ENCODE measurements at regions not wholly inside any gene's neighbourhood (a gene's known extent, or its start where the extent isn't known, plus 50 kb on each side); places are given as distances from the start of the nearest gene placed in this dataset.

GRCh38 chr6:14828201-14828611, 417.7 kb upstream of the JARID2 start:
- no peaks in the 10 kb centered on the region for H3K9me2 ChIP-seq (replicated peaks; ENCODE audit: insufficient read depth)
- DNase-seq (ENCODE audit: low spot score) = no peak
- no peak overlapping the region for H3K27ac ChIP-seq
- peaks cover 8% of the 10 kb centered on the region for H3K27me3 ChIP-seq
- no peaks in the 10 kb centered on the region for H4K20me1 ChIP-seq (ENCODE audit: insufficient read depth, poor library complexity, severe bottlenecking)
- 64% methylated on average over 9 of the region's 9 CpGs for whole genome bisulfite sequencing (ENCODE audit: low lambda C conversion rate, missing lambda C conversion rate)
- no peaks in the 10 kb centered on the region for H3K79me2 ChIP-seq
- no peaks in the 10 kb centered on the region for H3K36me3 ChIP-seq (replicated peaks; ENCODE audit: insufficient read depth, low read depth)
- peaks cover 11% of the 10 kb centered on the region for H3K4me1 ChIP-seq (ENCODE audit: insufficient read depth)
- TF ChIP-seq EZH2 (IDR thresholded peaks at IDR 0.05; ENCODE audit: borderline replicate concordance) = no peak
- no peak for TF ChIP-seq CTCF (IDR thresholded peaks at IDR 0.05; ENCODE audit: poor library complexity)
- TF ChIP-seq EZH2phosphoT487 (IDR thresholded peaks at IDR 0.05; ENCODE audit: low read depth, severe bottlenecking, unreplicated experiment) = no peak
- no peaks in the 10 kb centered on the region for H3K9me3 ChIP-seq (ENCODE audit: low read depth)
- no peak overlapping the region for H3K4me2 ChIP-seq
- no peak overlapping the region for H2AFZ ChIP-seq
- no peak overlapping the region for H3K4me3 ChIP-seq

GRCh38 chr6:14831070-14831469, 414.8 kb upstream of the JARID2 start:
- no peaks in the 10 kb centered on the region for H3K9me3 ChIP-seq (ENCODE audit: low read depth)
- no peaks in the 10 kb centered on the region for H3K36me3 ChIP-seq (replicated peaks; ENCODE audit: insufficient read depth, low read depth)
- TF ChIP-seq EZH2 (IDR thresholded peaks at IDR 0.05; ENCODE audit: borderline replicate concordance) = no peak
- no peak for TF ChIP-seq EZH2phosphoT487 (IDR thresholded peaks at IDR 0.05; ENCODE audit: low read depth, severe bottlenecking, unreplicated experiment)
- TF ChIP-seq CTCF (IDR thresholded peaks at IDR 0.05; ENCODE audit: poor library complexity) = no peak
- H3K27ac ChIP-seq = no peak overlapping the region
- no peak overlapping the region for H2AFZ ChIP-seq
- no peaks in the 10 kb centered on the region for H3K4me1 ChIP-seq (ENCODE audit: insufficient read depth)
- H3K79me2 ChIP-seq = no peaks in the 10 kb centered on the region
- peaks cover 8% of the 10 kb centered on the region for H3K27me3 ChIP-seq
- no peaks in the 10 kb centered on the region for H3K9me2 ChIP-seq (replicated peaks; ENCODE audit: insufficient read depth)
- H3K4me3 ChIP-seq = no peak overlapping the region
- H4K20me1 ChIP-seq (ENCODE audit: insufficient read depth, poor library complexity, severe bottlenecking) = no peaks in the 10 kb centered on the region
- no peak overlapping the region for H3K4me2 ChIP-seq
- DNase-seq (ENCODE audit: low spot score) = no peak
- 79% methylated on average over 5 of the region's 5 CpGs for WGBS (ENCODE audit: low lambda C conversion rate, missing lambda C conversion rate)

DNA sequence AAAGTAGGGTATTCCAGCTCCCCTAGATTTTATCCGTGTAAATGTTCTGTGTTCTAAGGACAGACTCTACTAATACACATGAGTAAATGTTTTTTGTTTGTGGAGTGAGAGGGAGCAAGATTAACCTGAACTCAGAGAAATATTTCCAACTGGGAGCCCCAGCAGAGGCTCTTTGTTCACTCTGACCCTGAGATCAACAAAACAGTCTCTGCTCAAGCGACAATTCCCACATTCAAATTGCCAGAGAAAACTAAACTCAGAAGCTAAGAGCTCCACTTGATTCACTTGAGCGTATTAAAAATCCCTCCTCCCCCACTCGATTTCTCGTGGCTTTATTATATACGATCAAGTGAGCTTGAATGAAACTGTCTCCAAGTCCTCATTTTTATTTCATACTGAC, 413.9 kb upstream of the JARID2 start:
- Histone ChIP-seq H3K9me3 (ENCODE audit: low read depth) (no peaks in the 10 kb centered on the region), H3K9me2 (replicated peaks; ENCODE audit: insufficient read depth) (no peaks in the 10 kb centered on the region), H3K27ac (no peak overlapping the region), H3K36me3 (replicated peaks; ENCODE audit: insufficient read depth, low read depth) (no peaks in the 10 kb centered on the region), H3K4me2 (no peak overlapping the region), H3K27me3 (peaks cover 11% of the 10 kb centered on the region), H3K4me3 (no peak overlapping the region), H4K20me1 (ENCODE audit: insufficient read depth, poor library complexity, severe bottlenecking) (no peaks in the 10 kb centered on the region), H2AFZ (no peak overlapping the region), H3K4me1 (ENCODE audit: insufficient read depth) (no peaks in the 10 kb centered on the region), H3K79me2 (no peaks in the 10 kb centered on the region)
- TF ChIP-seq EZH2phosphoT487 (IDR thresholded peaks at IDR 0.05; ENCODE audit: low read depth, severe bottlenecking, unreplicated experiment) = no peak
- no peak for TF ChIP-seq EZH2 (IDR thresholded peaks at IDR 0.05; ENCODE audit: borderline replicate concordance)
- TF ChIP-seq CTCF (IDR thresholded peaks at IDR 0.05; ENCODE audit: poor library complexity) = no peak
- no peak for DNase-seq (ENCODE audit: low spot score)
- 53% methylated on average over 6 of the region's 6 CpGs for WGBS (ENCODE audit: low lambda C conversion rate, missing lambda C conversion rate)

DNA sequence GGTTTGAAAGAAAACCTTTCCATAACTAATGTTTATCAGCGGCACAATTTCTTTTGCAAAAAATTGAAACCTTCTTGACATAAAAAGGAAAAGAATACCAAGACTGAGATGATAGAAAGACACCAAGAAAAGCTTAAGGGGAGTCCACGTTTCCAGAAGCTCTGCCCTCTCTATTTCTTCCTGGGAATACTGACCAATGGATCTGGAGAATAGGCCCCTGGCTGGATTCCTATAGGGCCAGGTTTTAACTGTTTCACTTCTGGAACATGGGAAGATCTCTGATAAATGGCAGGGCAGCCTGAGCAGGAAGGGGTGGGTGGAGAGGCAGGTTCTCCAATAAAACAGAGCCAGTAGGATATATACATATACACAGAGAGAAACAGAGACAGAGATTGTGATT, 413.4 kb upstream of the JARID2 start:
- Histone ChIP-seq H3K79me2 (no peaks in the 10 kb centered on the region), H3K4me1 (ENCODE audit: insufficient read depth) (no peaks in the 10 kb centered on the region), H3K36me3 (replicated peaks; ENCODE audit: insufficient read depth, low read depth) (no peaks in the 10 kb centered on the region), H3K27ac (no peak overlapping the region), H3K4me3 (no peak overlapping the region), H3K27me3 (peaks cover 16% of the 10 kb centered on the region), H3K9me2 (replicated peaks; ENCODE audit: insufficient read depth) (no peaks in the 10 kb centered on the region), H3K4me2 (no peak overlapping the region), H4K20me1 (ENCODE audit: insufficient read depth, poor library complexity, severe bottlenecking) (no peaks in the 10 kb centered on the region), H3K9me3 (ENCODE audit: low read depth) (no peaks in the 10 kb centered on the region), H2AFZ (no peak overlapping the region)
- WGBS (ENCODE audit: low lambda C conversion rate, missing lambda C conversion rate) = 54% methylated on average over 2 of the region's 2 CpGs
- DNase-seq (ENCODE audit: low spot score) = no peak
- no peak for TF ChIP-seq EZH2phosphoT487 (IDR thresholded peaks at IDR 0.05; ENCODE audit: low read depth, severe bottlenecking, unreplicated experiment)
- TF ChIP-seq EZH2 (IDR thresholded peaks at IDR 0.05; ENCODE audit: borderline replicate concordance) = no peak
- no peak for TF ChIP-seq CTCF (IDR thresholded peaks at IDR 0.05; ENCODE audit: poor library complexity)
